Kidney (tissue), 13 donors: ENCODE measurements at regions not wholly inside any gene's neighbourhood (a gene's known extent, or its start where the extent isn't known, plus 50 kb on each side); places are given as distances from the start of the nearest gene placed in this dataset.

ENCODE experiments used
- DNase-seq, 5 donors: peaks; one replicate each; pipeline ENCODE4 v3.0.0-alpha.2; 2013 to 2020
- FAIRE-seq: peaks from 2 replicates; lab custom pipeline; 2012; peaks lifted over from hg19 to GRCh38; lab: Jason Lieb, UNC
- H3K27ac ChIP-seq, 2 donors: one replicate each; pipeline ENCODE4 v1.7.0; 2013; ENCODE audit warnings: low read depth in 2 of 2, low read length in 2 of 2, inconsistent platforms in 1 of 2
- H3K27me3 ChIP-seq: one replicate; pipeline ENCODE4 v1.7.1; 2013; ENCODE audit warnings: low read length, inconsistent platforms; ENCODE audit not compliant: control insufficient read depth, insufficient read depth
- H3K36me3 ChIP-seq, 3 donors: one replicate each; pipeline versions ENCODE4 v1.7.0 to v1.7.1; 2013; ENCODE audit warnings: low read length in 3 of 3, control low read depth in 1 of 3, inconsistent platforms in 1 of 3; ENCODE audit not compliant: insufficient read depth in 3 of 3, control insufficient read depth in 2 of 3
- H3K4me1 ChIP-seq, 3 donors: one replicate each; pipeline versions ENCODE4 v1.7.0 to v1.7.1; 2013; ENCODE audit warnings: low read length in 3 of 3, inconsistent platforms in 1 of 3, low read depth in 1 of 3; ENCODE audit not compliant: control insufficient read depth in 2 of 3, insufficient read depth in 2 of 3
- H3K4me3 ChIP-seq, 3 donors: one replicate each; pipeline versions ENCODE4 v1.7.0 to v1.8.1; 2013; ENCODE audit warnings: low read length in 3 of 3, control low read depth in 1 of 3, inconsistent platforms in 1 of 3
- H3K9ac ChIP-seq, 3 donors: one replicate each; pipeline versions ENCODE4 v1.7.0 to v1.7.1; 2013; ENCODE audit warnings: low read length in 3 of 3, control low read depth in 1 of 3, inconsistent platforms in 1 of 3
- H3K9me3 ChIP-seq, 3 donors: one replicate each; pipeline versions ENCODE4 v1.7.0 to v1.7.1; 2013; ENCODE audit warnings: low read length in 3 of 3, control low read depth in 1 of 3, inconsistent platforms in 1 of 3; ENCODE audit not compliant: control insufficient read depth in 2 of 3, insufficient read depth in 1 of 3
- intact Hi-C: fragments of 100-400 bp; cut with DNase I; formaldehyde crosslinking; loops from one replicate; pipeline ENCODE4 v1.11.1; 2022
- TF ChIP-seq, protein P1 (sequence below): IDR thresholded peaks from 3 replicates; pipeline ENCODE4 v1.5.1; 2012; ENCODE audit warnings: mild to moderate bottlenecking, moderate library complexity, borderline replicate concordance; ENCODE audit not compliant: insufficient read depth; ENCODE audit errors: extremely low read depth
- donor health status: control.
- donor health status: control.
- donor health status: control.
- donor health status: control.
- donor health status: control.
- donor health status: DM: yes; HTN: yes; CAD: no.
- donor health status: Normal renal cell carcinoma (clear cell type).

- H3K27ac ChIP-seq, result no peak overlapping the region
These were observed 80.7 kb downstream of the CYRIA start for GRCh38 chr2:16584824-16585540.

GRCh38 chr2:16584084-16584483 lies 81.5 kb downstream of the CYRIA start:
- H3K36me3 ChIP-seq, result no peaks in the 10 kb centered on the region
- no peak overlapping the region for H3K4me3 ChIP-seq
- H3K27ac ChIP-seq, result no peak overlapping the region
- FAIRE-seq (no peak), DNase-seq (no peak)
- H3K4me1 ChIP-seq, result no peaks in the 10 kb centered on the region
- intact Hi-C loops, result no loop called here
- no peaks in the 10 kb centered on the region for H3K27me3 ChIP-seq
- H3K9me3 ChIP-seq, result no peaks in the 10 kb centered on the region
- TF ChIP-seq, protein P1, sequence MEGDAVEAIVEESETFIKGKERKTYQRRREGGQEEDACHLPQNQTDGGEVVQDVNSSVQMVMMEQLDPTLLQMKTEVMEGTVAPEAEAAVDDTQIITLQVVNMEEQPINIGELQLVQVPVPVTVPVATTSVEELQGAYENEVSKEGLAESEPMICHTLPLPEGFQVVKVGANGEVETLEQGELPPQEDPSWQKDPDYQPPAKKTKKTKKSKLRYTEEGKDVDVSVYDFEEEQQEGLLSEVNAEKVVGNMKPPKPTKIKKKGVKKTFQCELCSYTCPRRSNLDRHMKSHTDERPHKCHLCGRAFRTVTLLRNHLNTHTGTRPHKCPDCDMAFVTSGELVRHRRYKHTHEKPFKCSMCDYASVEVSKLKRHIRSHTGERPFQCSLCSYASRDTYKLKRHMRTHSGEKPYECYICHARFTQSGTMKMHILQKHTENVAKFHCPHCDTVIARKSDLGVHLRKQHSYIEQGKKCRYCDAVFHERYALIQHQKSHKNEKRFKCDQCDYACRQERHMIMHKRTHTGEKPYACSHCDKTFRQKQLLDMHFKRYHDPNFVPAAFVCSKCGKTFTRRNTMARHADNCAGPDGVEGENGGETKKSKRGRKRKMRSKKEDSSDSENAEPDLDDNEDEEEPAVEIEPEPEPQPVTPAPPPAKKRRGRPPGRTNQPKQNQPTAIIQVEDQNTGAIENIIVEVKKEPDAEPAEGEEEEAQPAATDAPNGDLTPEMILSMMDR, result no peak
- H3K9ac ChIP-seq, result no peak overlapping the region

More at GRCh38 chr2:16584824-16585540, 80.7 kb downstream of the CYRIA start:
- DNase-seq (no peak), FAIRE-seq (no peak)
- H3K27me3 ChIP-seq, result no peaks in the 10 kb centered on the region
- intact Hi-C loops, result no loop called here
- no peak overlapping the region for H3K9ac ChIP-seq
- no peaks in the 10 kb centered on the region for H3K36me3 ChIP-seq
- H3K4me3 ChIP-seq, result no peak overlapping the region
- H3K4me1 ChIP-seq, result no peaks in the 10 kb centered on the region
- TF ChIP-seq, protein P1, result no peak
- no peaks in the 10 kb centered on the region for H3K9me3 ChIP-seq

GRCh38 chr2:16581241-16581640 lies 84.4 kb downstream of the CYRIA start:
- H3K27ac ChIP-seq, result no peak overlapping the region
- DNase-seq (no peak), FAIRE-seq (no peak)
- intact Hi-C loops, result no loop called here
- no peaks in the 10 kb centered on the region for H3K9me3 ChIP-seq
- TF ChIP-seq, protein P1, result no peak
- H3K27me3 ChIP-seq, result no peaks in the 10 kb centered on the region
- no peaks in the 10 kb centered on the region for H3K36me3 ChIP-seq
- H3K4me3 ChIP-seq, result no peak overlapping the region
- H3K4me1 ChIP-seq, result no peaks in the 10 kb centered on the region
- no peak overlapping the region for H3K9ac ChIP-seq
